HG03135 (cell line): ENCODE measurements at regions not wholly inside any gene's neighbourhood (a gene's known extent, or its start where the extent isn't known, plus 50 kb on each side); places are given as distances from the start of the nearest gene placed in this dataset.

Experiments used
- ATAC-seq: cut with Tn5 transposase; IDR thresholded peaks from one replicate; pipeline ENCODE4 v1.9.1; 2021; ENCODE audit warnings: mild to moderate bottlenecking, moderate library complexity; ENCODE audit not compliant: unreplicated experiment

GRCh38 chr22:47608421-47608820, 846.0 kb downstream of the TBC1D22A start:
- no peak for ATAC-seq

- no peak for ATAC-seq
Observed at GRCh38 chr22:47607486-47607885, 845.0 kb downstream of the TBC1D22A start.

- no peak for ATAC-seq
Observed at GRCh38 chr22:47606426-47606825, 844.0 kb downstream of the TBC1D22A start.

GRCh38 chr22:47605886-47606285, 843.4 kb downstream of the TBC1D22A start:
- no peak for ATAC-seq

- no peak for ATAC-seq
Observed at GRCh38 chr22:47605441-47605840, 843.0 kb downstream of the TBC1D22A start.

GRCh38 chr22:47604563-47604962, 842.1 kb downstream of the TBC1D22A start:
- no peak for ATAC-seq

GRCh38 chr22:47602732-47603131, 840.3 kb downstream of the TBC1D22A start:
- ATAC-seq = no peak

- no peak for ATAC-seq
Observed at GRCh38 chr22:47601666-47602065, 839.2 kb downstream of the TBC1D22A start.

- ATAC-seq = no peak
Observed at GRCh38 chr22:47600791-47601625, 838.6 kb downstream of the TBC1D22A start.

GRCh38 chr22:47600281-47600680, 837.8 kb downstream of the TBC1D22A start:
- ATAC-seq = no peak

- ATAC-seq = no peak
Observed at GRCh38 chr22:47599753-47600152, 837.3 kb downstream of the TBC1D22A start.

- ATAC-seq = no peak
Observed at GRCh38 chr22:47598864-47599263, 836.4 kb downstream of the TBC1D22A start.

- no peak for ATAC-seq
Observed at GRCh38 chr22:47597041-47597440, 834.6 kb downstream of the TBC1D22A start.

GRCh38 chr22:47596176-47596690, 833.8 kb downstream of the TBC1D22A start:
- ATAC-seq = no peak

- ATAC-seq = no peak
Observed at GRCh38 chr22:47594836-47595521, 832.5 kb downstream of the TBC1D22A start.

- no peak for ATAC-seq
Observed at GRCh38 chr22:47593911-47594311, 831.5 kb downstream of the TBC1D22A start.

GRCh38 chr22:47593291-47593690, 830.8 kb downstream of the TBC1D22A start:
- ATAC-seq = no peak

GRCh38 chr22:47592791-47593190, 830.3 kb downstream of the TBC1D22A start:
- no peak for ATAC-seq

- ATAC-seq = no peak
Observed at GRCh38 chr22:47591709-47592108, 829.3 kb downstream of the TBC1D22A start.

- ATAC-seq = no peak
Observed at GRCh38 chr22:47591016-47591415, 828.6 kb downstream of the TBC1D22A start.

- ATAC-seq = no peak
Observed at GRCh38 chr22:47589271-47590250, 827.1 kb downstream of the TBC1D22A start.
